ENCODE measurements at regions not wholly inside any gene's neighbourhood (a gene's known extent, or its start where the extent isn't known, plus 50 kb on each side); places are given as distances from the start of the nearest gene placed in this dataset.

GRCh38 chr14:65817011-65817410 lies 404.5 kb downstream of the FUT8 start:
- TF ChIP-seq CTCF (IDR thresholded peaks at IDR 0.05; ENCODE audit: low read length): no peak
- TF ChIP-seq EZH2 (optimal IDR thresholded peaks at IDR 0.05; ENCODE audit: low read depth, low read length): no peak
- no peak for TF ChIP-seq EZH2phosphoT487 (IDR thresholded peaks at IDR 0.05; ENCODE audit: low read length)
